Tibial nerve (tissue), 4 donors: ENCODE measurements at regions not wholly inside any gene's neighbourhood (a gene's known extent, or its start where the extent isn't known, plus 50 kb on each side); places are given as distances from the start of the nearest gene placed in this dataset.

Experiments
- DNase-seq, 2 donors: peaks; one replicate each; pipeline ENCODE4 v3.0.0-alpha.2; 2019; ENCODE audit warnings: low spot score in 2 of 2
- H3K27ac ChIP-seq, 4 donors: fragments of 200-600 bp; sonication (generic) in 3 of 4; one replicate each; pipeline ENCODE4 v1.5.1; 2017 to 2019; ENCODE audit warnings: mild to moderate bottlenecking in 1 of 4
- H3K27me3 ChIP-seq, 2 donors: fragments of 200-600 bp; sonication (generic) in 1 of 2; one replicate each; pipeline versions ENCODE4 v1.5.1 to v1.6.0; 2017 to 2019
- H3K36me3 ChIP-seq, 3 donors: fragments of 200-600 bp; sonication (generic); one replicate each; pipeline ENCODE4 v1.5.1; 2018 to 2019
- H3K4me1 ChIP-seq, 4 donors: fragments of 200-600 bp; sonication (generic) in 3 of 4; one replicate each; pipeline ENCODE4 v1.5.1; 2017 to 2019
- H3K4me3 ChIP-seq, 4 donors: fragments of 200-600 bp; sonication (generic) in 3 of 4; one replicate each; pipeline ENCODE4 v1.5.1; 2017 to 2019; ENCODE audit warnings: mild to moderate bottlenecking in 1 of 4, moderate library complexity in 1 of 4
- H3K9me3 ChIP-seq, 4 donors: fragments of 200-600 bp; sonication (generic) in 3 of 4; one replicate each; pipeline ENCODE4 v1.5.1; 2017 to 2019
- EP300 ChIP-seq, 2 donors: sonication (generic); formaldehyde crosslinking; IDR thresholded peaks; one replicate each; pipeline ENCODE4 v1.6.1; 2017; ENCODE audit warnings: antibody characterized with exemption in 2 of 2, mild to moderate bottlenecking in 1 of 2
- POLR2A ChIP-seq, 2 donors: fragments of 450-650 bp; IDR thresholded peaks; one replicate each; pipeline ENCODE4 v1.6.1; 2017; ENCODE audit warnings: antibody characterized with exemption in 2 of 2, mild to moderate bottlenecking in 2 of 2, moderate library complexity in 2 of 2
- WGBS, 2 donors: methylation state at CpG; one replicate each; pipeline ENCODE4 v1.1.5; 2018; 5-methylcytosine and 5-hydroxymethylcytosine counted together
- TF ChIP-seq, protein P1 (sequence below), 5 experiments: fragments of 200-600 bp in 3 of 5; fragments of 450-650 bp in 2 of 5; sonication (generic) in 3 of 5; IDR thresholded peaks; one replicate each; pipeline ENCODE4 v1.5.1; 2016 to 2019; ENCODE audit warnings: antibody characterized with exemption in 5 of 5, mild to moderate bottlenecking in 3 of 5, moderate library complexity in 2 of 5

DNA sequence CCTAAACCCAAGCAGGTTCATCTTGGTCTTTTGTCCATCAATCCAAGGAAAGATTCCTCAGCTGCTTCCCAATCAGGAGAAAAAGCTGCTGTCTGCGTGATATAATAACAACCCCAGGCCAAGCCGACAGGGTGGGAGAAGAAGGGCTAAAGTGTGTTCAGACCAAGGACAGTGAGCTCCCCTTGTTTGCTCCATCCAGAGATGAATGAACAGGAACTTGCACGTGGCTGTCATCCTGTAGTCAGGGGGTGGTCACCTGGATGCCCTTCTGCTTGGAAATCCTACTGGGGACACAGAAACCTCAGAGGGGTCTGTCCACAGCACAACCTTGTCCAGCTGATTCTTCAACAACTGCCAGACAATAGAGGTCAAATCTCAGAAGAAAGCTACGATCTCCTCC is 414.5 kb downstream of the SOX9 start:
- Histone ChIP-seq H3K27me3 (no peaks in the 10 kb centered on the region), H3K27ac (no peak overlapping the region), H3K36me3 (no peaks in the 10 kb centered on the region), H3K9me3 (peaks cover 0 to 7% (median 0%) of the 10 kb centered on the region in 4 donors), H3K4me3 (no peak overlapping the region), H3K4me1 (peaks cover 0 to 18% (median 8%) of the 10 kb centered on the region in 4 donors)
- no peak for TF ChIP-seq EP300 (IDR thresholded peaks at IDR 0.05)
- TF ChIP-seq POLR2A (IDR thresholded peaks at IDR 0.05): no peak
- TF ChIP-seq, protein P1, sequence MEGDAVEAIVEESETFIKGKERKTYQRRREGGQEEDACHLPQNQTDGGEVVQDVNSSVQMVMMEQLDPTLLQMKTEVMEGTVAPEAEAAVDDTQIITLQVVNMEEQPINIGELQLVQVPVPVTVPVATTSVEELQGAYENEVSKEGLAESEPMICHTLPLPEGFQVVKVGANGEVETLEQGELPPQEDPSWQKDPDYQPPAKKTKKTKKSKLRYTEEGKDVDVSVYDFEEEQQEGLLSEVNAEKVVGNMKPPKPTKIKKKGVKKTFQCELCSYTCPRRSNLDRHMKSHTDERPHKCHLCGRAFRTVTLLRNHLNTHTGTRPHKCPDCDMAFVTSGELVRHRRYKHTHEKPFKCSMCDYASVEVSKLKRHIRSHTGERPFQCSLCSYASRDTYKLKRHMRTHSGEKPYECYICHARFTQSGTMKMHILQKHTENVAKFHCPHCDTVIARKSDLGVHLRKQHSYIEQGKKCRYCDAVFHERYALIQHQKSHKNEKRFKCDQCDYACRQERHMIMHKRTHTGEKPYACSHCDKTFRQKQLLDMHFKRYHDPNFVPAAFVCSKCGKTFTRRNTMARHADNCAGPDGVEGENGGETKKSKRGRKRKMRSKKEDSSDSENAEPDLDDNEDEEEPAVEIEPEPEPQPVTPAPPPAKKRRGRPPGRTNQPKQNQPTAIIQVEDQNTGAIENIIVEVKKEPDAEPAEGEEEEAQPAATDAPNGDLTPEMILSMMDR (IDR thresholded peaks at IDR 0.05): no peak
- no peak for DNase-seq
- WGBS, 2 donors: 83 to 88% methylated on average over 3 to 4 of the region's 4 CpGs

DNA sequence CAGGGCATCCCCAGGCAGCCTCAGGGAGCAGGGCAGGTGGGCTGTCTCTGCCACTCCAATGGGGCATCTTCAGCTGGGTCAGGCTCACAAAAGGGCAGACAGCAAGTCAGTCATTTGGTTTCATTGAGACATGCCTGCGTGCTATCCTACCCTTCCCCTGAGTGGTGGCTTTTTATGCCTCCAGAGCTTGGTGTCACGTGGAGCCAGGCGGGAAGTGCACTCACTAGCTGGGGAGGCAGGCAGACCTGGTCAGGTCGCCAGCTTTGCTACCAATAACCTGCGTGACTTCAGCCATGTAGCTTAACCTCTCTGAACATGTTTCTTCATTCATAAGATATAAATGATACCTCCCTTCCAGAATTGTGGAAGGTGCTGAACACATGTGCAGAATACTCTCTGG is 415.0 kb downstream of the SOX9 start:
- Histone ChIP-seq H3K4me1 (peaks cover 0 to 22% (median 8%) of the 10 kb centered on the region in 4 donors), H3K36me3 (no peaks in the 10 kb centered on the region), H3K27ac (no peak overlapping the region), H3K27me3 (no peaks in the 10 kb centered on the region), H3K9me3 (peaks cover 0 to 7% (median 0%) of the 10 kb centered on the region in 4 donors), H3K4me3 (no peak overlapping the region)
- TF ChIP-seq EP300 (IDR thresholded peaks at IDR 0.05) (no peak), POLR2A (IDR thresholded peaks at IDR 0.05) (no peak)
- TF ChIP-seq, protein P1 (IDR thresholded peaks at IDR 0.05): no peak
- WGBS, 2 donors: 86 to 96% methylated on average over 5 of the region's 5 CpGs
- no peak for DNase-seq

DNA sequence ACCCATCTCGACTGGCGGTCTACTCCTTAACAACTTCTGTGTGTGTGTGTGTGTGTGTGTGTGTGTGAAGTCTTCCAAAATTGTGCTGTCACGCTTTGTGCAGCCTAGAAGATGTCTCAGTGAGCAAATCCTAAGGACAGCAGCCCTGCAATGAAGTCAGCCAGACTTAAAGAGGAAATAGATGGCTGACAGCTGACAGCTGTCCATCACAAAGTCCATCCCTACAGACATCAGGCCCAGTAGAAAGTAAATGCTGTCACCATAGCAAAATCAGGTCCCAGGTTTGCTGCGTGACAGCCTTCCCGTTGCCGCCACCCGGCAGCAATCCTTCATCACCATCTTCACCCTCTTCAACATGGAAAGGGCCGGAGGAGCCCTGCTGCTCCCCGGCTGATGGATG is 416.0 kb downstream of the SOX9 start:
- peaks cover 0 to 23% (median 8%) of the 10 kb centered on the region in 4 donors for H3K4me1 ChIP-seq
- no peak for DNase-seq
- WGBS, 2 donors: 89 to 93% methylated on average over 8 to 9 of the region's 9 CpGs
- TF ChIP-seq POLR2A (IDR thresholded peaks at IDR 0.05) (no peak), EP300 (IDR thresholded peaks at IDR 0.05) (no peak)
- TF ChIP-seq, protein P1 (IDR thresholded peaks at IDR 0.05): no peak
- H3K9me3 ChIP-seq: peaks cover 0 to 7% (median 0%) of the 10 kb centered on the region in 4 donors
- no peak overlapping the region for H3K4me3 ChIP-seq
- H3K27ac ChIP-seq: no peak overlapping the region
- H3K36me3 ChIP-seq: no peaks in the 10 kb centered on the region
- H3K27me3 ChIP-seq: no peaks in the 10 kb centered on the region

DNA sequence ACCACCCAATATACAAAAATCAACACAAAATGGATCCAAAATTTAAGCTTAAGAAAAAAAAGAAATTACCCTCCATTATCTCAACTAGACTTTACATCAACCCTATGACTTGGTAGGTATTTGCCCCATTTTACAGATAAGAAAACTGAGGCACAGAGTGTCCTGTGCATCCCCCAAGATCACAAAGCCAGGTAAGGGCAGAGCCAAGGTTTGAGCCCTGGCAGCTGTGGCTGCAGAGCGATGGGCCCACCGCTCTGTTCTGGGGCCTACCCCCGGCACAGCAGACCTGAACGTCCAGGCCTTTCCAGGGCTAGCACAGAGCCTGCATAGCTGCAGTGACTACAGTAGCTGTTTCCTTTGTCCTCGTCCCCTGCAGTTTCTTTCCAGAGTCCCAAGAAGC is 417.6 kb downstream of the SOX9 start:
- peak overlapping the region in 2 of 4 donors; percentile 17 to 28 for H3K27ac ChIP-seq
- no peak for DNase-seq
- no peak overlapping the region for H3K4me3 ChIP-seq
- 89 to 92% methylated on average over 5 of the region's 5 CpGs for WGBS, 2 donors
- peaks cover 0 to 7% (median 0%) of the 10 kb centered on the region in 4 donors for H3K9me3 ChIP-seq
- H3K27me3 ChIP-seq: no peaks in the 10 kb centered on the region
- TF ChIP-seq, protein P1 (IDR thresholded peaks at IDR 0.05): no peak
- TF ChIP-seq POLR2A (IDR thresholded peaks at IDR 0.05) (no peak), EP300 (IDR thresholded peaks at IDR 0.05) (no peak)
- H3K36me3 ChIP-seq: no peaks in the 10 kb centered on the region
- peaks cover 0 to 23% (median 8%) of the 10 kb centered on the region in 4 donors for H3K4me1 ChIP-seq

DNA sequence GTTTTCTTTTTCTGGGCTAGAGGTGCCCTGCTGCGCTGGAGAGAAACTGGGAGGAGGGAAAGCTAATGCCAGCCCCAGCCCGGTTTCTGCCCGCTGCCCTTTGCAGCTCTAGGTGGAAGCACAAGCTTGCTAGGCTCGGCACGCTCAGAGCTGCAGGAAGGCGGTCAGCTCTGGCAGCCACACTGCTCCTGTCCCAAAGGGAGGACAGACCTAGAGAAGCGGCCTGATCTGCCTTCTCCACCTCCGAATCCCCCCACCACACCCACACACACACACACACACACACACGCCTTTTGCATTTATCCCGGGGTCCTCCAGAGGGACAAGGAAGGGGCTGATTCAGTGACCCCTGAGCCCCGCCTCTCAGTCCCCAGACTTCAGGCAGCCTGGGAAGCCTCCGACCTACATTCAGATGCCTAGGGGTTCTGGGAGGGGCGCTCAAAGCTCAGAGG is 418.1 kb downstream of the SOX9 start:
- Histone ChIP-seq H3K4me3 (no peak overlapping the region), H3K27ac (peak overlapping the region in 2 of 4 donors; percentile 17 to 28), H3K4me1 (peaks cover 0 to 23% (median 8%) of the 10 kb centered on the region in 4 donors), H3K36me3 (no peaks in the 10 kb centered on the region), H3K9me3 (peaks cover 0 to 7% (median 0%) of the 10 kb centered on the region in 4 donors), H3K27me3 (no peaks in the 10 kb centered on the region)
- TF ChIP-seq, protein P1 (IDR thresholded peaks at IDR 0.05): no peak
- no peak for TF ChIP-seq EP300 (IDR thresholded peaks at IDR 0.05)
- TF ChIP-seq POLR2A (IDR thresholded peaks at IDR 0.05): no peak
- no peak for DNase-seq
- WGBS, 2 donors: 75 to 79% methylated on average over 13 of the region's 13 CpGs
